H1 (cell line): ENCODE measurements at regions not wholly inside any gene's neighbourhood (a gene's known extent, or its start where the extent isn't known, plus 50 kb on each side); places are given as distances from the start of the nearest gene placed in this dataset.

Source experiments
- CTCF ChIA-PET: fragments of 300-600 bp; sonication (Branson Sonifier 250); formaldehyde crosslinking; loops from one replicate; lab custom pipeline; 2021; ENCODE audit not compliant: partially characterized antibody; lab: Charles Lee
- POLR2A ChIA-PET: fragments of 300-600 bp; sonication (Branson Sonifier 250); formaldehyde crosslinking; loops from one replicate; lab custom pipeline; 2021; ENCODE audit warnings: inconsistent platforms; ENCODE audit not compliant: partially characterized antibody; lab: Charles Lee
- DNase-seq, 2 experiments: peaks; one replicate each; pipeline versions ENCODE4 v3.0.0 to v3.0.0-alpha.2; 2010 to 2022; ENCODE audit warnings: low spot score in 2 of 2, low read depth in 1 of 2, mixed read lengths in 1 of 2
- FAIRE-seq: peaks from 2 replicates; lab custom pipeline; 2011; peaks lifted over from hg19 to GRCh38; lab: Jason Lieb, UNC
- H2AFZ ChIP-seq: 2 replicates; pipeline ENCODE4 v1.8.1; 2012; ENCODE audit warnings: low read length, inconsistent platforms
- H2AK5ac ChIP-seq: 2 replicates; pipeline ENCODE4 v1.6.1; 2013; ENCODE audit warnings: low read depth, low read length
- H2BK120ac ChIP-seq: replicated peaks from 2 replicates; pipeline ENCODE3; 2013; ENCODE audit warnings: low read depth, low read length, inconsistent platforms
- H2BK12ac ChIP-seq: 2 replicates; pipeline ENCODE4 v1.6.1; 2013; ENCODE audit warnings: low read depth, low read length
- H2BK15ac ChIP-seq: 2 replicates; pipeline ENCODE4 v1.6.1; 2013; ENCODE audit warnings: low read length
- H2BK20ac ChIP-seq: 2 replicates; pipeline ENCODE4 v1.6.1; 2013; ENCODE audit warnings: low read length
- H2BK5ac ChIP-seq: 2 replicates; pipeline ENCODE4 v1.6.1; 2013; ENCODE audit warnings: low read depth, low read length
- H3K14ac ChIP-seq: 2 replicates; pipeline ENCODE4 v1.6.1; 2013; ENCODE audit warnings: inconsistent platforms; ENCODE audit not compliant: insufficient read length
- H3K18ac ChIP-seq: 2 replicates; pipeline ENCODE4 v1.6.1; 2013; ENCODE audit warnings: low read length; ENCODE audit errors: extremely low read depth
- H3K23ac ChIP-seq: 2 replicates; pipeline ENCODE4 v1.6.1; 2013; ENCODE audit warnings: inconsistent platforms; ENCODE audit not compliant: insufficient read length
- H3K23me2 ChIP-seq: 2 replicates; pipeline ENCODE4 v1.6.1; 2013; ENCODE audit warnings: low read depth, low read length
- H3K27ac ChIP-seq: 2 replicates; pipeline ENCODE4 v1.6.1; 2011; ENCODE audit warnings: low read depth, low read length, inconsistent platforms
- H3K27me3 ChIP-seq, 4 experiments: replicated peaks in 1 of 4; 1 replicate in 1 of 4; 2 replicates in 3 of 4; pipeline versions ENCODE4 v1.6.1 to v1.8.1; 2011 to 2013; ENCODE audit warnings: low read length in 3 of 4, mild to moderate bottlenecking in 3 of 4, inconsistent platforms in 2 of 4, mixed read lengths in 2 of 4, moderate library complexity in 1 of 4; ENCODE audit not compliant: control insufficient read depth in 3 of 4, insufficient read depth in 3 of 4; ENCODE audit errors: extremely low read depth in 1 of 4
- H3K36me3 ChIP-seq, 4 experiments: 2 replicates each; pipeline versions ENCODE4 v1.6.1 to v1.8.1; 2011 to 2013; ENCODE audit warnings: mild to moderate bottlenecking in 4 of 4, low read length in 3 of 4, moderate library complexity in 2 of 4, control low read depth in 1 of 4, inconsistent platforms in 1 of 4; ENCODE audit not compliant: insufficient read depth in 4 of 4, control insufficient read depth in 2 of 4
- H3K4ac ChIP-seq: replicated peaks from 2 replicates; pipeline ENCODE3; 2013; ENCODE audit warnings: low read length, low read depth, mixed read lengths, inconsistent platforms; ENCODE audit not compliant: insufficient read length
- H3K4me1 ChIP-seq, 4 experiments: replicated peaks in 1 of 4; 1 replicate in 1 of 4; 2 replicates in 3 of 4; pipeline versions ENCODE4 v1.6.1 to v1.8.1; 2011 to 2013; ENCODE audit warnings: low read length in 3 of 4, inconsistent platforms in 2 of 4, mixed read lengths in 1 of 4; ENCODE audit not compliant: insufficient read depth in 4 of 4, control insufficient read depth in 3 of 4
- H3K4me2 ChIP-seq, 2 experiments: 2 replicates each; pipeline versions ENCODE4 v1.6.1 to v1.8.1; 2011 to 2013; ENCODE audit warnings: low read depth in 2 of 2, low read length in 2 of 2, control low read depth in 1 of 2, inconsistent platforms in 1 of 2, mild to moderate bottlenecking in 1 of 2; ENCODE audit not compliant: insufficient read depth in 1 of 2
- H3K4me3 ChIP-seq, 4 experiments: fragments of 200-600, 300-600 bp in 1 of 4; sonication (generic), shearing (Covaris generic), sonication (Bioruptor Twin) in 1 of 4; 2 replicates each; pipeline versions ENCODE4 v1.5.1 to v1.8.1; 2011 to 2016; ENCODE audit warnings: low read length in 4 of 4, low read depth in 3 of 4, control low read depth in 2 of 4, inconsistent platforms in 2 of 4, mild to moderate bottlenecking in 2 of 4, mixed read lengths in 1 of 4, moderate library complexity in 1 of 4; ENCODE audit not compliant: insufficient read depth in 2 of 4; ENCODE audit errors: extremely low read depth in 1 of 4
- H3K56ac ChIP-seq: replicated peaks from 2 replicates; pipeline ENCODE3; 2013; ENCODE audit warnings: low read depth, mild to moderate bottlenecking, mixed read lengths, low read length, inconsistent platforms; ENCODE audit not compliant: insufficient read length
- H3K79me1 ChIP-seq: 2 replicates; pipeline ENCODE4 v1.6.1; 2013; ENCODE audit warnings: low read depth, low read length, control low read depth
- H3K79me2 ChIP-seq, 2 experiments: 2 replicates each; pipeline versions ENCODE4 v1.6.1 to v1.8.1; 2012 to 2013; ENCODE audit warnings: low read length in 2 of 2, mild to moderate bottlenecking in 2 of 2, inconsistent platforms in 1 of 2; ENCODE audit not compliant: insufficient read depth in 2 of 2, control insufficient read depth in 1 of 2
- H3K9ac ChIP-seq, 4 experiments: replicated peaks in 1 of 4; 1 replicate in 1 of 4; 2 replicates in 3 of 4; pipeline versions ENCODE4 v1.6.1 to v1.8.1; 2011 to 2013; ENCODE audit warnings: low read depth in 3 of 4, low read length in 3 of 4, control low read depth in 2 of 4, mild to moderate bottlenecking in 2 of 4, moderate library complexity in 2 of 4, inconsistent platforms in 1 of 4; ENCODE audit errors: extremely low read depth in 1 of 4
- H3K9me3 ChIP-seq, 2 experiments: 2 replicates each; pipeline versions ENCODE4 v1.6.1 to v1.8.1; 2012 to 2013; ENCODE audit warnings: mild to moderate bottlenecking in 2 of 2, moderate library complexity in 2 of 2, control low read depth in 1 of 2, inconsistent platforms in 1 of 2, low read depth in 1 of 2, low read length in 1 of 2, mixed read lengths in 1 of 2; ENCODE audit not compliant: insufficient read depth in 2 of 2
- H4K20me1 ChIP-seq, 2 experiments: replicated peaks in 1 of 2; 2 replicates each; pipeline versions ENCODE3 to v1.8.1; 2011 to 2013; ENCODE audit warnings: inconsistent platforms in 2 of 2, low read length in 2 of 2, mild to moderate bottlenecking in 1 of 2; ENCODE audit not compliant: insufficient read depth in 2 of 2, control insufficient read depth in 1 of 2
- H4K5ac ChIP-seq: 2 replicates; pipeline ENCODE4 v1.6.1; 2013; ENCODE audit warnings: low read length, low read depth, mixed read lengths, inconsistent platforms; ENCODE audit not compliant: insufficient read length
- H4K8ac ChIP-seq: 2 replicates; pipeline ENCODE4 v1.8.0; 2013; ENCODE audit warnings: mild to moderate bottlenecking, moderate library complexity, low read length, inconsistent platforms; ENCODE audit not compliant: insufficient read depth; ENCODE audit errors: extremely low read depth
- H4K91ac ChIP-seq: replicated peaks from 2 replicates; pipeline ENCODE3; 2013; ENCODE audit warnings: low read length, mixed read lengths, inconsistent platforms; ENCODE audit not compliant: insufficient read length
- GTF2F1 ChIP-seq: IDR thresholded peaks from 2 replicates; pipeline ENCODE4 v1.6.1; 2012; ENCODE audit warnings: low read depth, low read length, improper control_type of control experiment, borderline replicate concordance
- MAFK ChIP-seq: IDR thresholded peaks from 2 replicates; pipeline ENCODE4 v1.6.1; 2012; ENCODE audit warnings: low read depth, mild to moderate bottlenecking, improper control_type of control experiment, low read length
- POLR2A ChIP-seq, 2 experiments: IDR thresholded peaks; 1 replicate in 1 of 2; 2 replicates in 1 of 2; pipeline ENCODE4 v1.6.1; 2011; ENCODE audit warnings: low read depth in 2 of 2, low read length in 2 of 2, mild to moderate bottlenecking in 2 of 2; ENCODE audit errors: control extremely low read depth in 1 of 2
- SP4 ChIP-seq: IDR thresholded peaks from 2 replicates; pipeline ENCODE4 v1.6.1; 2012; ENCODE audit warnings: low read length, inconsistent platforms
- WGBS, 2 experiments: shearing (Covaris generic) in 1 of 2; methylation state at CpG; one replicate each; pipeline versions ENCODE4 v1.1.6 to v1.1.7; 2013 to 2015; ENCODE audit warnings: low lambda C conversion rate in 2 of 2, mixed read lengths in 2 of 2, inconsistent platforms in 1 of 2, low coverage in 1 of 2, missing lambda C conversion rate in 1 of 2; ENCODE audit not compliant: insufficient replicate concordance in 2 of 2, insufficient coverage in 1 of 2, insufficient read length in 1 of 2; ENCODE audit errors: extremely low coverage in 1 of 2, missing lambda C conversion rate in 1 of 2; 5-methylcytosine and 5-hydroxymethylcytosine counted together
- TF ChIP-seq, protein P1 (sequence below), 3 experiments: IDR thresholded peaks; 1 replicate in 2 of 3; 2 replicates in 1 of 3; pipeline versions ENCODE4 v1.5.1 to v1.6.1; 2011; ENCODE audit warnings: low read length in 3 of 3, mild to moderate bottlenecking in 3 of 3, inconsistent platforms in 2 of 3, low read depth in 1 of 3, moderate library complexity in 1 of 3; ENCODE audit not compliant: insufficient read depth in 1 of 3; ENCODE audit errors: control extremely low read depth in 1 of 3

DNA sequence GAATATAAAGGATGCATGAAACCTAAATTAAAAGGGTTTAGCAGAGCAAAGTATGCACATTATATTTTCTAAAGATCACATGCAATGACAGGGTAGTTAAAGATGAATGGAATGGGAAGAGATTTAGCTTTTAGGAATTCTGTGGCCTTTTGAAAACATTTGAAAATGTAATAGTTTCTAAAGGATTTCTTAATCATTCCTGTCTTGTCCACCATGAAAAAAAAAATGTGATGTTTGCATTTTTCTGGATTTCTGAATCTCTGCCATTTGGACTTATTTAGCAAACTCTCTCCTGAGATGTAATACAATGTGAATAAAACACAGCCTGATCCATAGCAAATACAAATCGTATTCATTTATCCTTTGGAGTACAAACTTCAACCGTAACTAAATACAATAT, 126.6 kb upstream of the RAB11FIP2 start:
- no peak overlapping the region for H3K4me2 ChIP-seq
- H2BK20ac ChIP-seq: no peak overlapping the region
- H4K5ac ChIP-seq: no peak overlapping the region
- H3K79me2 ChIP-seq: no peaks in the 10 kb centered on the region
- no peaks in the 10 kb centered on the region for H3K79me1 ChIP-seq
- no peak for DNase-seq
- no peak overlapping the region for H3K9ac ChIP-seq
- no peaks in the 10 kb centered on the region for H3K36me3 ChIP-seq
- H2BK15ac ChIP-seq: no peak overlapping the region
- CTCF ChIA-PET: no interaction called here
- H3K4me3 ChIP-seq: no peak overlapping the region
- FAIRE-seq: no peak
- no peaks in the 10 kb centered on the region for H4K20me1 ChIP-seq
- H3K56ac ChIP-seq: no peak overlapping the region
- H3K27ac ChIP-seq: no peak overlapping the region
- 90% methylated on average over 2 of the region's 2 CpGs; no CpG with 5 or more reads in 1 of the 2 experiments for WGBS, 2 experiments
- H2AK5ac ChIP-seq: no peak overlapping the region
- no peak overlapping the region for H3K4ac ChIP-seq
- no peak overlapping the region for H3K18ac ChIP-seq
- H4K91ac ChIP-seq: no peak overlapping the region
- H2AFZ ChIP-seq: no peak overlapping the region
- no peaks in the 10 kb centered on the region for H3K9me3 ChIP-seq
- no peaks in the 10 kb centered on the region for H3K23me2 ChIP-seq
- no peak overlapping the region for H3K14ac ChIP-seq
- POLR2A ChIA-PET: no interaction called here
- H2BK120ac ChIP-seq: no peak overlapping the region
- no peak overlapping the region for H4K8ac ChIP-seq
- H3K4me1 ChIP-seq: no peaks in the 10 kb centered on the region
- H2BK12ac ChIP-seq: no peak overlapping the region
- H3K27me3 ChIP-seq: no peaks in the 10 kb centered on the region
- H2BK5ac ChIP-seq: no peak overlapping the region
- TF ChIP-seq, protein P1, sequence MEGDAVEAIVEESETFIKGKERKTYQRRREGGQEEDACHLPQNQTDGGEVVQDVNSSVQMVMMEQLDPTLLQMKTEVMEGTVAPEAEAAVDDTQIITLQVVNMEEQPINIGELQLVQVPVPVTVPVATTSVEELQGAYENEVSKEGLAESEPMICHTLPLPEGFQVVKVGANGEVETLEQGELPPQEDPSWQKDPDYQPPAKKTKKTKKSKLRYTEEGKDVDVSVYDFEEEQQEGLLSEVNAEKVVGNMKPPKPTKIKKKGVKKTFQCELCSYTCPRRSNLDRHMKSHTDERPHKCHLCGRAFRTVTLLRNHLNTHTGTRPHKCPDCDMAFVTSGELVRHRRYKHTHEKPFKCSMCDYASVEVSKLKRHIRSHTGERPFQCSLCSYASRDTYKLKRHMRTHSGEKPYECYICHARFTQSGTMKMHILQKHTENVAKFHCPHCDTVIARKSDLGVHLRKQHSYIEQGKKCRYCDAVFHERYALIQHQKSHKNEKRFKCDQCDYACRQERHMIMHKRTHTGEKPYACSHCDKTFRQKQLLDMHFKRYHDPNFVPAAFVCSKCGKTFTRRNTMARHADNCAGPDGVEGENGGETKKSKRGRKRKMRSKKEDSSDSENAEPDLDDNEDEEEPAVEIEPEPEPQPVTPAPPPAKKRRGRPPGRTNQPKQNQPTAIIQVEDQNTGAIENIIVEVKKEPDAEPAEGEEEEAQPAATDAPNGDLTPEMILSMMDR (IDR thresholded peaks at IDR 0.05; ENCODE audit: control extremely low read depth in 1 of 3, insufficient read depth in 1 of 3, low read depth in 1 of 3, low read length in 3 of 3): no peak
- TF ChIP-seq MAFK: no peak
- TF ChIP-seq GTF2F1: no peak
- no peak for TF ChIP-seq SP4
- no peak for TF ChIP-seq POLR2A (IDR thresholded peaks at IDR 0.05; ENCODE audit: control extremely low read depth in 1 of 2, low read depth in 2 of 2, low read length in 2 of 2)
- no peak overlapping the region for H3K23ac ChIP-seq
